ENCODE measurements at regions not wholly inside any gene's neighbourhood (a gene's known extent, or its start where the extent isn't known, plus 50 kb on each side); places are given as distances from the start of the nearest gene placed in this dataset.

DNA sequence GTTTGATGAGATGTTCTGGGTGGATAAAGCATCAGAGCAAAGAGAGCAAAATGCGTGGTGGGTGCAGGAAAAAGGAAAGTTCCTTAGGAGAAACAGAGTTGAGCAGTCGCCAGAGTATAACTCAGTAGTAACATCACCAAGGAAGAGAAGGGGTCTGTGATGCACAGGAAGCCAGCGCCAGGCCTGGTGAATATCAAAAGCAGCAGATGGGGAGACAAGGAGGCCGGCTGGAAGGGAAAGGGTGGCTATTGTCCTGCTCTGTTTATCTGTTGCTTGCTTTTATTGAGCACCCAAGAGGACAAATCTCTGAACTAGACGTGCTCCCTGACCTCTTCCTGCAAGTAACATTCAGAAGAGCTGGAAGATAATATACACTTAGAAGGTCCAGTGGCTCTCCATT lies 52.7 kb upstream of the GRAMD1B start:
- peak; percentile 76 for ATAC-seq
- H3K27ac ChIP-seq (ENCODE audit: low read depth), result no peak overlapping the region
- H3K36me3 ChIP-seq (ENCODE audit: insufficient read depth), result no peaks in the 10 kb centered on the region
- H3K9me3 Mint-ChIP-seq, result no peaks in the 10 kb centered on the region
- H3K4me3 Mint-ChIP-seq, result no peak overlapping the region
- no peaks in the 10 kb centered on the region for H3K79me2 ChIP-seq (replicated peaks; ENCODE audit: insufficient read depth)
- no peaks in the 10 kb centered on the region for H3K27me3 ChIP-seq (ENCODE audit: insufficient read depth)
- H2AFZ ChIP-seq, result no peak overlapping the region
- H3K4me1 ChIP-seq (ENCODE audit: insufficient read depth), result peaks cover 21% of the 10 kb centered on the region
- no peak for TF ChIP-seq ZNF114 (CRISPR knock-in tag; IDR thresholded peaks at IDR 0.05)
- TF ChIP-seq, protein P1, sequence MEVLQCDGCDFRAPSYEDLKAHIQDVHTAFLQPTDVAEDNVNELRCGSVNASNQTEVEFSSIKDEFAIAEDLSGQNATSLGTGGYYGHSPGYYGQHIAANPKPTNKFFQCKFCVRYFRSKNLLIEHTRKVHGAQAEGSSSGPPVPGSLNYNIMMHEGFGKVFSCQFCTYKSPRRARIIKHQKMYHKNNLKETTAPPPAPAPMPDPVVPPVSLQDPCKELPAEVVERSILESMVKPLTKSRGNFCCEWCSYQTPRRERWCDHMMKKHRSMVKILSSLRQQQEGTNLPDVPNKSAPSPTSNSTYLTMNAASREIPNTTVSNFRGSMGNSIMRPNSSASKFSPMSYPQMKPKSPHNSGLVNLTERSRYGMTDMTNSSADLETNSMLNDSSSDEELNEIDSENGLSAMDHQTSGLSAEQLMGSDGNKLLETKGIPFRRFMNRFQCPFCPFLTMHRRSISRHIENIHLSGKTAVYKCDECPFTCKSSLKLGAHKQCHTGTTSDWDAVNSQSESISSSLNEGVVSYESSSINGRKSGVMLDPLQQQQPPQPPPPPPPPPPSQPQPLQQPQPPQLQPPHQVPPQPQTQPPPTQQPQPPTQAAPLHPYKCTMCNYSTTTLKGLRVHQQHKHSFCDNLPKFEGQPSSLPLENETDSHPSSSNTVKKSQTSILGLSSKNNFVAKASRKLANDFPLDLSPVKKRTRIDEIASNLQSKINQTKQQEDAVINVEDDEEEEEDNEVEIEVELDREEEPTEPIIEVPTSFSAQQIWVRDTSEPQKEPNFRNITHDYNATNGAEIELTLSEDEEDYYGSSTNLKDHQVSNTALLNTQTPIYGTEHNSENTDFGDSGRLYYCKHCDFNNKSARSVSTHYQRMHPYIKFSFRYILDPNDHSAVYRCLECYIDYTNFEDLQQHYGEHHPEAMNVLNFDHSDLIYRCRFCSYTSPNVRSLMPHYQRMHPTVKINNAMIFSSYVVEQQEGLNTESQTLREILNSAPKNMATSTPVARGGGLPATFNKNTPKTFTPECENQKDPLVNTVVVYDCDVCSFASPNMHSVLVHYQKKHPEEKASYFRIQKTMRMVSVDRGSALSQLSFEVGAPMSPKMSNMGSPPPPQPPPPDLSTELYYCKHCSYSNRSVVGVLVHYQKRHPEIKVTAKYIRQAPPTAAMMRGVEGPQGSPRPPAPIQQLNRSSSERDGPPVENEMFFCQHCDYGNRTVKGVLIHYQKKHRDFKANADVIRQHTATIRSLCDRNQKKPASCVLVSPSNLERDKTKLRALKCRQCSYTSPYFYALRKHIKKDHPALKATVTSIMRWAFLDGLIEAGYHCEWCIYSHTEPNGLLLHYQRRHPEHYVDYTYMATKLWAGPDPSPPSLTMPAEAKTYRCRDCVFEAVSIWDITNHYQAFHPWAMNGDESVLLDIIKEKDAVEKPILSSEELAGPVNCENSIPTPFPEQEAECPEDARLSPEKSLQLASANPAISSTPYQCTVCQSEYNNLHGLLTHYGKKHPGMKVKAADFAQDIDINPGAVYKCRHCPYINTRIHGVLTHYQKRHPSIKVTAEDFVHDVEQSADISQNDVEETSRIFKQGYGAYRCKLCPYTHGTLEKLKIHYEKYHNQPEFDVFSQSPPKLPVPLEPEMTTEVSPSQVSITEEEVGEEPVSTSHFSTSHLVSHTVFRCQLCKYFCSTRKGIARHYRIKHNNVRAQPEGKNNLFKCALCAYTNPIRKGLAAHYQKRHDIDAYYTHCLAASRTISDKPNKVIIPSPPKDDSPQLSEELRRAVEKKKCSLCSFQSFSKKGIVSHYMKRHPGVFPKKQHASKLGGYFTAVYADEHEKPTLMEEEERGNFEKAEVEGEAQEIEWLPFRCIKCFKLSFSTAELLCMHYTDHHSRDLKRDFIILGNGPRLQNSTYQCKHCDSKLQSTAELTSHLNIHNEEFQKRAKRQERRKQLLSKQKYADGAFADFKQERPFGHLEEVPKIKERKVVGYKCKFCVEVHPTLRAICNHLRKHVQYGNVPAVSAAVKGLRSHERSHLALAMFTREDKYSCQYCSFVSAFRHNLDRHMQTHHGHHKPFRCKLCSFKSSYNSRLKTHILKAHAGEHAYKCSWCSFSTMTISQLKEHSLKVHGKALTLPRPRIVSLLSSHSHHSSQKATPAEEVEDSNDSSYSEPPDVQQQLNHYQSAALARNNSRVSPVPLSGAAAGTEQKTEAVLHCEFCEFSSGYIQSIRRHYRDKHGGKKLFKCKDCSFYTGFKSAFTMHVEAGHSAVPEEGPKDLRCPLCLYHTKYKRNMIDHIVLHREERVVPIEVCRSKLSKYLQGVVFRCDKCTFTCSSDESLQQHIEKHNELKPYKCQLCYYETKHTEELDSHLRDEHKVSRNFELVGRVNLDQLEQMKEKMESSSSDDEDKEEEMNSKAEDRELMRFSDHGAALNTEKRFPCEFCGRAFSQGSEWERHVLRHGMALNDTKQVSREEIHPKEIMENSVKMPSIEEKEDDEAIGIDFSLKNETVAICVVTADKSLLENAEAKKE (CRISPR knock-in tag; IDR thresholded peaks at IDR 0.05), result peak; percentile 16; the same call in 1 of the 2 replicates
- H3K9me2 ChIP-seq (ENCODE audit: insufficient read depth), result no peaks in the 10 kb centered on the region
- no peaks in the 10 kb centered on the region for H3F3A ChIP-seq (replicated peaks; ENCODE audit: low read depth)
- H3K36me3 Mint-ChIP-seq (ENCODE audit: low read depth), result no peaks in the 10 kb centered on the region
- H3K4me1 Mint-ChIP-seq, result peaks cover 31% of the 10 kb centered on the region
- no peak overlapping the region for H3K27ac Mint-ChIP-seq
- DNase-seq (ENCODE audit: low spot score), result peak; percentile 13
- H3K4me2 ChIP-seq, result peak overlapping the region; percentile 38
- no peak overlapping the region for H3K4me3 ChIP-seq
- no peaks in the 10 kb centered on the region for H4K20me1 ChIP-seq (replicated peaks; ENCODE audit: insufficient read depth)
- H3K27me3 Mint-ChIP-seq (ENCODE audit: insufficient read depth, low read depth, poor library complexity), result peaks cover 3% of the 10 kb centered on the region

GRCh38 chr11:123375832-123376231 lies 54.2 kb upstream of the GRAMD1B start:
- H3K9me3 Mint-ChIP-seq, result no peaks in the 10 kb centered on the region
- no peak for DNase-seq (ENCODE audit: low spot score)
- no peaks in the 10 kb centered on the region for H3F3A ChIP-seq (replicated peaks; ENCODE audit: low read depth)
- no peaks in the 10 kb centered on the region for H3K9me2 ChIP-seq (ENCODE audit: insufficient read depth)
- H3K4me3 Mint-ChIP-seq, result no peak overlapping the region
- H4K20me1 ChIP-seq (replicated peaks; ENCODE audit: insufficient read depth), result no peaks in the 10 kb centered on the region
- H3K4me1 Mint-ChIP-seq, result peaks cover 38% of the 10 kb centered on the region
- no peak overlapping the region for H3K27ac Mint-ChIP-seq
- peaks cover 2% of the 10 kb centered on the region for H3K27me3 Mint-ChIP-seq (ENCODE audit: insufficient read depth, low read depth, poor library complexity)
- no peaks in the 10 kb centered on the region for H3K36me3 Mint-ChIP-seq (ENCODE audit: low read depth)
- H3K27me3 ChIP-seq (ENCODE audit: insufficient read depth), result no peaks in the 10 kb centered on the region
- no peaks in the 10 kb centered on the region for H3K36me3 ChIP-seq (ENCODE audit: insufficient read depth)
- H2AFZ ChIP-seq, result no peak overlapping the region
- H3K4me2 ChIP-seq, result no peak overlapping the region
- no peak overlapping the region for H3K27ac ChIP-seq (ENCODE audit: low read depth)
- no peak for ATAC-seq
- H3K4me1 ChIP-seq (ENCODE audit: insufficient read depth), result peaks cover 21% of the 10 kb centered on the region
- no peak overlapping the region for H3K4me3 ChIP-seq
- no peak for TF ChIP-seq ZNF114 (CRISPR knock-in tag; IDR thresholded peaks at IDR 0.05)
- no peak for TF ChIP-seq JUNB (IDR thresholded peaks at IDR 0.05; ENCODE audit: unreplicated experiment)
- TF ChIP-seq STAT1 (IDR thresholded peaks at IDR 0.05; ENCODE audit: unreplicated experiment), result no peak
- TF ChIP-seq, protein P1 (CRISPR knock-in tag; IDR thresholded peaks at IDR 0.05), result no peak
- no peak for TF ChIP-seq EZH2 (IDR thresholded peaks at IDR 0.05; ENCODE audit: low read depth, unreplicated experiment)
- TF ChIP-seq POLR2AphosphoS5 (IDR thresholded peaks at IDR 0.05; ENCODE audit: low read depth), result no peak
- TF ChIP-seq NANOG (IDR thresholded peaks at IDR 0.05; ENCODE audit: borderline replicate concordance), result no peak
- H3K79me2 ChIP-seq (replicated peaks; ENCODE audit: insufficient read depth), result no peaks in the 10 kb centered on the region
